SK-N-SH (cell line): ENCODE measurements at regions not wholly inside any gene's neighbourhood (a gene's known extent, or its start where the extent isn't known, plus 50 kb on each side); places are given as distances from the start of the nearest gene placed in this dataset.

Experiments
- CHD2 ChIP-seq: fragments of 150-350 bp; IDR thresholded peaks from 2 replicates; pipeline ENCODE4 v1.6.1; 2018; ENCODE audit warnings: low read length; ENCODE audit not compliant: partially characterized antibody
- EP300 ChIP-seq, 2 experiments: IDR thresholded peaks; 2 replicates each; pipeline versions ENCODE4 v1.4.0 to v1.6.1; 2012; ENCODE audit warnings: borderline replicate concordance in 1 of 2, low read depth in 1 of 2, low read length in 1 of 2
- EZH2phosphoT487 ChIP-seq: fragments of 200-600 bp; sonication (generic); IDR thresholded peaks from 2 replicates; pipeline ENCODE4 v1.6.1; 2017; ENCODE audit warnings: low read depth, mixed run types, mild to moderate bottlenecking, antibody characterized with exemption, moderate library complexity, borderline replicate concordance
- FOXJ3 ChIP-seq: sonication (generic); formaldehyde crosslinking; IDR thresholded peaks from 2 replicates; pipeline ENCODE4 v1.5.1; 2020; ENCODE audit warnings: mild to moderate bottlenecking, missing genetic modification reagents
- FOXM1 ChIP-seq: IDR thresholded peaks from 2 replicates; pipeline ENCODE4 v1.4.0; 2012; ENCODE audit warnings: low read depth, mild to moderate bottlenecking
- JUND ChIP-seq: IDR thresholded peaks from 2 replicates; pipeline ENCODE4 v1.4.0; 2012
- MXI1 ChIP-seq: IDR thresholded peaks from 2 replicates; pipeline ENCODE4 v1.6.1; 2012; ENCODE audit warnings: mild to moderate bottlenecking, low read depth, low read length, improper control_type of control experiment
- POLR2AphosphoS5 ChIP-seq: IDR thresholded peaks from 2 replicates; pipeline ENCODE4 v1.6.1; 2012; ENCODE audit warnings: low read depth, low read length
- RAD21 ChIP-seq: IDR thresholded peaks from 2 replicates; pipeline ENCODE4 v1.6.1; 2012; ENCODE audit warnings: mild to moderate bottlenecking, low read length
- RCOR1 ChIP-seq: fragments of 150-350 bp; IDR thresholded peaks from 2 replicates; pipeline ENCODE4 v1.6.1; 2017; ENCODE audit warnings: antibody characterized with exemption, low read length
- TF ChIP-seq, protein P1 (sequence below): fragments of 200-600 bp; sonication (generic); IDR thresholded peaks from 2 replicates; pipeline ENCODE4 v1.6.1; 2017; ENCODE audit warnings: antibody characterized with exemption, mild to moderate bottlenecking, moderate library complexity
- TF ChIP-seq, protein P2 (sequence below): fragments of 150-350 bp; IDR thresholded peaks from 2 replicates; pipeline ENCODE4 v1.6.1; 2016; ENCODE audit warnings: mild to moderate bottlenecking, low read depth, low read length
- TF ChIP-seq, protein P3 (sequence below): IDR thresholded peaks from 2 replicates; pipeline ENCODE4 v1.4.0; 2012; ENCODE audit warnings: low read depth
- TF ChIP-seq, protein P4 (sequence below): fragments of 150-350 bp; IDR thresholded peaks from 2 replicates; pipeline ENCODE4 v1.6.1; 2017; ENCODE audit warnings: antibody characterized with exemption, low read length, low read depth, borderline replicate concordance

DNA sequence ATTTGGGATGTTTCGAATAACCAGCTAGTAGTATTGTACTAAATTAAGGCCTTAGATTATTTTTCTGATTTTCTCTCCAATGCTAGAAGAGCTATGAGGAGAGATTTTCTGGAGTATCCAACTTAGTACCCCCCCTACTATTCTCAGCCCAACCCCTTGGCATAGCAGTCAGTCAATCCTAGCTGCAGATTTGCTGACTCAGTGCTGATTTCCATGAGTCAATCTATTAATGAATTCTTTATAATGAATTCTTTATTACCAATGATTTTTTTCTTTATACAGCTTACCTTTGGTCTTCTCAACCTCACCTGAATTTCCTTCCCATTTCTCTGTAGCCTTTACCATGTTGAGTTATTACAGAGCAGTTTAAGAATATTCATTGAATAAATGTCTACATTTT lies 192.8 kb upstream of the ETAA1 start:
- TF ChIP-seq, protein P1, sequence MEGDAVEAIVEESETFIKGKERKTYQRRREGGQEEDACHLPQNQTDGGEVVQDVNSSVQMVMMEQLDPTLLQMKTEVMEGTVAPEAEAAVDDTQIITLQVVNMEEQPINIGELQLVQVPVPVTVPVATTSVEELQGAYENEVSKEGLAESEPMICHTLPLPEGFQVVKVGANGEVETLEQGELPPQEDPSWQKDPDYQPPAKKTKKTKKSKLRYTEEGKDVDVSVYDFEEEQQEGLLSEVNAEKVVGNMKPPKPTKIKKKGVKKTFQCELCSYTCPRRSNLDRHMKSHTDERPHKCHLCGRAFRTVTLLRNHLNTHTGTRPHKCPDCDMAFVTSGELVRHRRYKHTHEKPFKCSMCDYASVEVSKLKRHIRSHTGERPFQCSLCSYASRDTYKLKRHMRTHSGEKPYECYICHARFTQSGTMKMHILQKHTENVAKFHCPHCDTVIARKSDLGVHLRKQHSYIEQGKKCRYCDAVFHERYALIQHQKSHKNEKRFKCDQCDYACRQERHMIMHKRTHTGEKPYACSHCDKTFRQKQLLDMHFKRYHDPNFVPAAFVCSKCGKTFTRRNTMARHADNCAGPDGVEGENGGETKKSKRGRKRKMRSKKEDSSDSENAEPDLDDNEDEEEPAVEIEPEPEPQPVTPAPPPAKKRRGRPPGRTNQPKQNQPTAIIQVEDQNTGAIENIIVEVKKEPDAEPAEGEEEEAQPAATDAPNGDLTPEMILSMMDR, result no peak
- TF ChIP-seq RCOR1 (no peak), JUND (no peak), MXI1 (no peak), EZH2phosphoT487 (no peak), FOXM1 (no peak), RAD21 (no peak), POLR2AphosphoS5 (no peak), CHD2 (no peak), EP300 (IDR thresholded peaks at IDR 0.05; ENCODE audit: borderline replicate concordance in 1 of 2, low read depth in 1 of 2, low read length in 1 of 2) (no peak), FOXJ3 (CRISPR knock-in tag) (no peak)
- TF ChIP-seq, protein P2, sequence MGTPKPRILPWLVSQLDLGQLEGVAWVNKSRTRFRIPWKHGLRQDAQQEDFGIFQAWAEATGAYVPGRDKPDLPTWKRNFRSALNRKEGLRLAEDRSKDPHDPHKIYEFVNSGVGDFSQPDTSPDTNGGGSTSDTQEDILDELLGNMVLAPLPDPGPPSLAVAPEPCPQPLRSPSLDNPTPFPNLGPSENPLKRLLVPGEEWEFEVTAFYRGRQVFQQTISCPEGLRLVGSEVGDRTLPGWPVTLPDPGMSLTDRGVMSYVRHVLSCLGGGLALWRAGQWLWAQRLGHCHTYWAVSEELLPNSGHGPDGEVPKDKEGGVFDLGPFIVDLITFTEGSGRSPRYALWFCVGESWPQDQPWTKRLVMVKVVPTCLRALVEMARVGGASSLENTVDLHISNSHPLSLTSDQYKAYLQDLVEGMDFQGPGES, result no peak
- TF ChIP-seq, protein P3, sequence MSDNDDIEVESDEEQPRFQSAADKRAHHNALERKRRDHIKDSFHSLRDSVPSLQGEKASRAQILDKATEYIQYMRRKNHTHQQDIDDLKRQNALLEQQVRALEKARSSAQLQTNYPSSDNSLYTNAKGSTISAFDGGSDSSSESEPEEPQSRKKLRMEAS, result no peak
- TF ChIP-seq, protein P4, sequence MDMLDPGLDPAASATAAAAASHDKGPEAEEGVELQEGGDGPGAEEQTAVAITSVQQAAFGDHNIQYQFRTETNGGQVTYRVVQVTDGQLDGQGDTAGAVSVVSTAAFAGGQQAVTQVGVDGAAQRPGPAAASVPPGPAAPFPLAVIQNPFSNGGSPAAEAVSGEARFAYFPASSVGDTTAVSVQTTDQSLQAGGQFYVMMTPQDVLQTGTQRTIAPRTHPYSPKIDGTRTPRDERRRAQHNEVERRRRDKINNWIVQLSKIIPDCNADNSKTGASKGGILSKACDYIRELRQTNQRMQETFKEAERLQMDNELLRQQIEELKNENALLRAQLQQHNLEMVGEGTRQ, result no peak
